GM19351 (cell line): ENCODE measurements at regions not wholly inside any gene's neighbourhood (a gene's known extent, or its start where the extent isn't known, plus 50 kb on each side); places are given as distances from the start of the nearest gene placed in this dataset.

ENCODE experiments used
- ATAC-seq: cut with Tn5 transposase; IDR thresholded peaks from one replicate; pipeline ENCODE4 v1.9.1; 2021; ENCODE audit warnings: mild to moderate bottlenecking, moderate library complexity; ENCODE audit not compliant: unreplicated experiment

DNA sequence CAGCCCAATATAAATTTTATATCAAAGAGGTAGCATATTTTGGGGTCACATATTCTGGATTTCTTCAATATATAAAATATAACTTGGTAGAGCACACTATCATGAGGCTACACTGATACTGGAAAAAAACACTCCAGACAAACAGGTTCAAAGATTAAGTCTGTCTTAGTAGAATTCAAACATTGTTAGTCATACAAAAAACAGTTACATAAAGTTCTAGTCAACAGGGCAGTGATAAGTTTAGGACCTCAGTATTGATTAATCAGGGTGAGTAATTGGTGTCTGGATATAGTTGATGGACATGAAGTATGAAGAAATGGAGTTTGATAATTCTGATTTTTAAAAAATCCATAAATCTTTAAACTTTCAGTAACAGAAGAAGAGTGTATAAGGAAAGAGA, 1291.3 kb downstream of the FSTL5 start:
- no peak for ATAC-seq

DNA sequence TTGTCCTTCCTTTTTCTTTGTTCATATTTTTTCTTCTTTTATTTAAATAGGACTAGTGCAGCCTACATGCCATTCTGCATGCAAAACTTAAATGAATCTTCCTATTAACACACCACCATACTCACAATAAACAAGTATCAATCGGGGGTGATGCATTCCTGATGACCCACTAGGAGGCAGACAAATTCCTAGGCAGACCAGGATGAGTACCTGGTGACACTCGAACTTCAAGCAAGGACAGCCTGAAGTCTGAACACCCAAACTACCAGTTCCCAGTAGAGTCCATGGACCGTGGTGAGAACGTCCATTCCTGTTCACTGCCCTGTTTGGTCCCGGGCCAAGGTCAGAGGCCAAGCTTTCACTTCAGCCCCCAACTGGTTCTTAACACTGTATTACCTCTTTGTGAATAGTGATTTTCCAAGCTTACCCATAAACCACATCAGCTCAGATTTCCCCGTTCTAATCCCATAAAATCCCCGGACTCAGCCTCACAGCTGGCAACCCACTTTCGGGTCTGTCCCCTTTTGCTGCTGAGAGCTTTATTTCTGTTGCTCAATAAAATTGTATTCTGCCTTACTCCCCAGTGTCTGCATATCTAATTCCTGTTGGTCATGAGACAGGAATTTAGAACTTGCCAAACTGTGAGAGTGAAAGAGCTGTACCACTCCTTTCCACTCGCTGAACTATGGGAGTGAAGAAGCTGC, 1286.6 kb downstream of the FSTL5 start:
- no peak for ATAC-seq

DNA sequence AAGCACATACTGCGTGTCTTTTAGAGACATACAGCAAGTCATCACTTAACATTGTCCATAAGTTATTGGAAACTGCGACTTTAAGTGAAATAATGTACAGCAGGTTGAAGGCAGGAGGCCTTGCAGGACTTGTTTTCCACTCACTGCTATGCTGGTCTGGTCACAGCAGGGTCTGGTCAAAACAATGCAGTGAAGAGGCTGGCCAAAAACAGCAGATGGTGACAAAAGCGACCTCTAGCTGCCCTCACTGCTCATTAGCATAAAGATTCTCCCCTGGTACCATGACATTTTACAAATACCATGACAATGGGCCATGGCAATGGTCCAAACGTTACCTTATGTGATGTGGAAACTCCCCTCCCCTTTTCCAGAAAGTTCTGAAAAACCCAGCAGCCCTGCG, 1283.6 kb downstream of the FSTL5 start:
- no peak for ATAC-seq

DNA sequence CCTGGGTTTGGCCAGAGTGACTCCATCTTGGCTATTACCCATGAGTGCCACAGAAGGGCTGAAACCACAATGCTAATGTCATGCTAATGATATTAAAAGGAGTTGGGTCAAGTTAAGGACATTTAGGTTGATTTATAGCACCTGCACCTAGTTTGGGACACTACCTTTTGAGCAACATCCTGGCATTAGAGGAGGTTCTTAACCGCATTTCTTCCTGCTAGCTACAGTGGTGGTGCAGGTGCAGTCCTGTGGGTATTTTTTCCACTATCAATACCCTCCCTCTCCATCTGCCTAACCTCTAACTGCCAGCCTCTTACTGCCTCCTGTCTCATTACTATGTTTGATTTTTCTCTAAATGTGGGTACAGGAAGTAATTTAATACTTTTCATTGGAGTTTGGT, 1276.1 kb downstream of the FSTL5 start:
- ATAC-seq: no peak

DNA sequence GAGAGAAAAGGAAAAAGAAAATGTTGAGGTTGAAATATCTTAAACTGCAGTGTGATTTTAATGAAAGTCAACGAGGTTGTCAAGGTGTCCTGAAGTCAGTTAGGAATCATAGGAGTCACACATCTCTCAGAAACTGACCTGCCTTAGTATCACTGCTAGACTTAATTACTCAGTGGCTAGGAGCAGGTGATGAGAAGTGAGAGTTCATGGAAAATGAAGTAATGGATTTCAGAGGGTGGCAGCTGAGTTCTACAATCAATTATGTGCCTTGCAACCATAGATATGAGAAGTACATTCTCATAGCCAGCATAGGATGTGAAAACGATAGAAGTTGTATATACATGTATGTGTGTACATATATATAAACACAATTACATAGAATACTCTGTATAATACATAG, 1269.7 kb downstream of the FSTL5 start:
- ATAC-seq: no peak

DNA sequence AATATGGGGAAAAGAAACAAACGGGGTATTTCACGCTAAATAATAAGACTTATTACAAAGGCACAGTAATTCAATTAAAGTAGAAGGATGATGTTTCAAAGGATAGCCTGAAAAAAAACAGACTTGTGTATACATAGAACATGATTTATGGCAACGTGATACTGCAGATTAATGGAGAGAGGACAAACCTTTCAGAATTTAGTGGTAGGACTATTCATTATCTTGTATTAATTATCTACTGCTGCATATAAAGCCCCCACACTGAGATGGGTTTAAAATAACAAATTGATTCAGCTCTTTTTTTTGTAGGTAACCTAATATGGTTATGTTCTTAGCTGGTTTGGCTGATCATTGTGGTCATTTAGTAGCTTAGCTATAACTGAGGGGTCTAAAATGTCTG, 1269.0 kb downstream of the FSTL5 start:
- ATAC-seq: no peak

DNA sequence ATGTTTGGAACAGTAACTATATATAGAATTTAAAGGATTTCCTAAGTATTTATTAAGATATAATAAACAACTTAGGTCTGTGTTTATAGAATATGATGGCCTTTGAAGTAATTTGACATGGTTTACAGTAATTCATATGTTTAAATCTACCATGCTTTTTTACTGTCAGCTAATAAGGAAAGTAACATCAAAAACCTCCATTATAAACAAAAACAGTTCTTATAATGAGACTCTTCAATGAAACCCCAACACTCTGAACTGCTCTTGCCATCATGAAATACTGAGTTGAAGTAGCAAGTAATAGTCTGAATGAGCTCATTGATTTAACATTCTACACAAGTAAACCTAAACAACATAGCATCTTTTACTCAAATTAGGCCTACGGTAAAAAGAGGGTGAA, 1236.5 kb downstream of the FSTL5 start:
- ATAC-seq: no peak

DNA sequence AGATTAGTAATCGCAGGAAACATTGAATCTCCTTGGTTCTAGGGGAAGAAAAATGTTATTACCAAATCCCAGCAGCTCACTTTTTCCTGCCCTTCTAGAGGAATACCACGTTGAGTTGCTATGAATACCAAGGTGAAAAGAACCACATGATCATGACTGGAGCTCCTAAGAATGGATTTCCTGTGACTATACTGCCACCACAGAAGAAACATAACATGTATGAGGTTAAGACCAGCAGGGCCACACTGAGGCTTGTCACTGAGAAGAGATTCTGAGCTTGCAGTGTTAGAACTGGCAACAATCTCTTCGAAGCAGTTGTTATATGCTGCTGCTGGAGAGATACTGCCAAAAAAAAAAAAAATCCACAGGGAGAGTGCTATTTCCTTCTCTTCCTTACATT, 1235.3 kb downstream of the FSTL5 start:
- no peak for ATAC-seq

DNA sequence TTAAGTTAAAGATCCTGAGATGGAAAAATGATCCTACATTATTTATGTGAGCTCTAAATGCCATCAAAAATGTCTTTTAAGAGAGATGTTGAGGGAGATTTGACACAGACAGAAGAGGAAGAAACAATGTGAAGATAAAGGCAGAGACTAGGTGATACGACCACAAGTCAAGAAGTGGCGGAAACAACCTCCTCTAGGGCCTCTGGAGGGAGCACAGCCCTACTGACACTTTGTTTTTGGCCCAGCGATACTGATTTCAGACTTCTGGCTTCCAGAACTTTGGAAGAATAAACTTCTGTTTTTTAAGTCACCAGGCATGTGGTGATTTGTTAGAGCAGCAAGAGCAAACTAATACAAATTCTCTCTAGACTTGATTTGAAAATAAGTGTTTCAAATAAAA, 1216.1 kb downstream of the FSTL5 start:
- no peak for ATAC-seq

DNA sequence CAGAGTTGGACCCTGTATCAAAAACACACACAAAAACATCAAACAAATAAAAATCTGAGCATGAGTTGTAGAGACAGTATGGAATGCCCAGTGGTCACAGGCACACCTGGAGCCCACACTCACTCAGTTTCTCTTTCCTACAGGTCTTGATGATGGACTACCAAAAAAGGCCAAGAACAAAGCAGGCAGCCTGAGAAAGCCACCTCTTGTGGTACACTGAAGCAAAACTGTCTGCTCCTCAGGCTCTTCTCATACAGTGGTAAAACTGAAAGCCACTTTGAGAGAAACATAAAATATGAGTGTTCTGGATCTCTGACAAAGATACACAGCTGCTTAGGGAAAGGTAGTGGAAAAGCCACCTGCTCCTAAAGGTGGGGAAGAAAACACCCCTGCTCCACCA, 1206.9 kb downstream of the FSTL5 start:
- ATAC-seq: no peak

DNA sequence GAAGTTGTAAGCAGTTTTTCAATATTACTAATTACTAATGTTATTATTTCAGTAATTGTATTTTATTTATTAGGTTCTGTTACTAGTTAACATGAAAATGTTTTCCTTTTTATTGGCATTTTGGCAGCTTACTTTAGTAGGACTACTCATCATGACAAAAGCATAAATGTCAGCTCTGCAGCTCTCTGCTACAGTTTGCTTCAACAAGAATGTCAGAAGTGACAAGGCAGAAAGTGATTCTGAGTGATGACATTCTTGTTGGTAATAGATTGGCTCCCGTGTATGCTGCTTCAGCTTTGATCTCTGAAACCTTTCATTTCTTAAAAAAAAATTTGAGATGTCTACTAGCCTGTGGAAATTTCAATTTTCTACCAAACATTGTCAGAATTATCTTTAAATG, 1193.9 kb downstream of the FSTL5 start:
- ATAC-seq: no peak

DNA sequence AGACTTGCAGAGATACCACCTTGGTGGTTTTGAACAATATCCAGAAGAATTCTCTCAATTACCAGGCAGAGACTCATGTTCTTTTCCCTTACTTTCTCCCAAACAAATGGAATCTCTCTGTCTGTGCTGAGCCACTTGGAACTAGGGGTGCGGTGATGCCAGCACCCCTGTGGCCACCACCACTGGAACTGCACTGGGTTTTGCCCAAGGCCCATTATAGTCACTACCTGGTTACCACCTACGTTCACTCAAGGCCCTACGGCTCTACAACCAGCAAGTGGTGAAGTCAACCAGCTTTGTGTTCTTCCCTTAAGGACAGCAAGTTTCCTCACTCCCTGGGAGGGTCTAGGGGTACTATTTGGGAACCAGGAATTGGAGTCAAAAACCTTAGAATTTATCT, 1183.7 kb downstream of the FSTL5 start:
- ATAC-seq: no peak

DNA sequence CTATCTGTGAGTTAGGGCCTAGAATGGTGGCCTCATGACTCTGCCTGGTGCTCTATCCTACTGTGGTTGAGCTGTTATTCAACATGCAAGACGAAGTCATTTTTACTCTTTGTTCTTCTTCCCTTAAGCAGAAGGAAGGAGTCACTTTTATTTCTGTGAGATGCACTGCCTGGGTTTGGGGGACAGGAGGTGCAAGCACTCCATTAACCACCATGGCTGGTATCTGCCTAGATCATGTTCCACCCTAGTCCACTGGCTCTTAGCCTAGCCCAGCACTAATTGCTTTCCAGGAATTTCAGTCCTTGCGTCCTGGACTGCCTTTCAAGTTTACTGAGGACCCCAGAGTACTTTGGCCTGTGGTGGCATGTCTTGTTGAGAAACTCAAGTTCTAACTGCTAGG, 1182.7 kb downstream of the FSTL5 start:
- no peak for ATAC-seq

DNA sequence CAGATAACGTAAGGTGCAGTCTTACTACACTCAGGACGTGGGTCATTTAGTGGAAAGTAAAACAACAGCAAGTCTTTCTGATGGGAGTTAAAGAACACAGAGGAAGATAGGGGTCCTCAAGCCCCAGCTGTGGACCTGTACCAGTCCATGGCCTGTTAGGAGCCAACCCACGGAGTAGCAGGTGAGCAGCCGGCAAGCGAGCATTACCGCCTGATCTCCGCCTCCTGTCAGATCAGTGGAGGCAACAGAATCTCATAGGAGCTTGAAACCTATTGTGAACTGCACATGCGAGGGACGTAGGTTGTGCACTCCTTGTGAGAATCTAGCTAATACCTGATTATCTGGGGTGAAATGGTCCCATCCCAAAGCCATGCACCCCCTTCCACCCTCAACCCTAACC, 1180.8 kb downstream of the FSTL5 start:
- no peak for ATAC-seq

DNA sequence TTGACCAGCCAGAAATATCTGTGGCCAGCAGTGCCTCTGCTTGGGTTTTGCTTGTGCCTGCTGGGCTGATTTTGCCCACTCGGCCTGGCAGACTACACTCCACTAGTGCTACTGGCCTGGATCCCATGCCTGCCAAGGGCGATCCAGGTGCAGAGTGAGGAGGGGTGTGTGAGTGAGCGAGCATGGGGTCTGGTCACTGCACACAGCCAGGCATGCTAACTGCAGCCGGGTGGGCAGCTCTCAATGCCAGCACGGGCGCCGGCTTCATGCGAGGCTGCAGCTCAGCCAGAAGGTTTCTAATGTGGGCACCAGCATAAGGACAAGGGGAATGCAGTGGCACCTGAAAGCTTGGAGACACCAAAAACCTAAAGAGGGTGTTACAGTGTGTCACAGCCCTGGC, 1161.4 kb downstream of the FSTL5 start:
- ATAC-seq: no peak

DNA sequence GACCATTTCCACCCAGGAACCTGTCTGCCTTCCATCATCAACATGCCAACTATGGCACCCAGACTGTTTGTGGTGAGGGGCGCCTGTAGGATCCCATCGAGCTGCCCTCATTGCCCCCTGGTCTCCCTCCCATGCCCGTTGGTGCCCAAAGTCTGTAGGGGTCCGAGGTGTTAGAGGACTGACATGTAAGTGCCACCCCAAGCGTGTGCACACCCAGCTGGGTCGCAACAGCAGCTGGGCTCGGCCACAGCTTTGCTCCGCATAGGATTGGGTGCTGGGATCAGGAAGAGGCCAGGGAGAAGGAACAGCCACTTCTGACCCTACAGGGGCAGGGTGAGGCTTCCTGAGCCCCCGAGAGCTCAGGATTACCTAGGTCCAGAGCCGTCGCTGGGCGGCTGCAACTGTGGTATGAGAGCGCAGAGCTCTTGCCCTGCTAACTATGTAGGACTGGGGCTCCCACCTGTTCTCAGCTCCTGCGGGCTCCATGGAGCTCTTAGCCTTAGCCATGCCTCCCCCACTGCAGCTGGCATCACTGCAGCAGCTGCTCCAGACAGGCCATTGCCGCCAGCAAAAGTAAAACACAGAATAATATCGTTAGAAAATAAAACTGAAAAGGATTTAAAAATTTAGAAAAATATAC, 1160.3 kb downstream of the FSTL5 start:
- no peak for ATAC-seq

DNA sequence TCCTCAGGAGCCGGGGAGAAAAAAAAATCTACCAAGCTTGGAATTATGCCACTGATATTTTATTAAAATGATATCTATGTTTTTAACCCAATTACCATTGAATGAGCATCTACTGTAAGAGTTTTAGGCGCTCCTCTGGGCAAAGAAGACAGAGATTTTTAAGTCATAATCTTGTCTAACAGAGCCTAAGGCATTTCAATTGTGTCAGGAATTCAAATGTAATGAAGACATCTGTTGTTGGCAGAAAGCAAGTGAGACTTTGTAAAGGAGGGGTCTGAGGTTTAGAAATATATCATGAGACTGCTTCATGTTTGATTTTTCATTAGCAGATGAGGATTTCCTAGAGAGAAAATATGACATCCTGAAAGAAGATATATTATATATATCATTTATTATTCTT, 1158.1 kb downstream of the FSTL5 start:
- no peak for ATAC-seq

DNA sequence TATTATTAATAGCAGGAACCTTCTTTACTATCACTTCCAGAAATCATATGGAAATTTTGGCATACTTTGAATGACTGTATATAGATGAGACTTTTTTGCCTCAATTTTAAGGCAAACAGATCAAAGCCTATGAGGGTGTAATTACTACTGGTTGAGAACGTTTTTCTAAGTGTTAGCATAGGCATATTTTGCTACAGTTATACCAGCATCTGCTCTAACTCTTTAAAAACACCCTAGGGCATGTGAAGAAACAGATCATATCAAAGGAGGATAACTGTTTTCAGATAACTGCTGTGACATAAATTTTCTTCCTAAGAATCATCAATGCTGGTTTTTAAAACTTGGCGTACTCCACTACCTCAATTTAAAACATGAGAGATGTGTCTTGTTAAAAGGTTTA, 1155.3 kb downstream of the FSTL5 start:
- no peak for ATAC-seq

DNA sequence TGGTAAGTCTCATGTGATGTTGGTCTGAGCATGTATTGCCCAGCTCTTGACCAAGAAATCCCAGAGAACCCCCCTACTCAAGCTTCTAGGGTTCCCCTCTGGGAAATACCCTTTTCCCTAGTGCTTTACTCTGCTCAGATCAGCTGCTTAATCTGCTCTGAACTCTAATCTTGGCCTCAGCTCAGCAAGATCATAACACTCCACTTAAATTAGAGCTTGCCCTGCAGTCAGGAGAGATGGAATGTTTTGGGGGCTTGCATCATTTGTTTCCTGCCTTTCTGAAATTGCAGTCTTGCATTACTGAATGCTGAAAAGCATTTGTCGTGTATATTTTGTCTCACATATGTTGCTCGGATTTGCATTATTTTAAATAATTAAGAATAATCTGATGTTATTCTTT, 1153.6 kb downstream of the FSTL5 start:
- no peak for ATAC-seq
